GM12892 (cell line): ENCODE measurements at regions not wholly inside any gene's neighbourhood (a gene's known extent, or its start where the extent isn't known, plus 50 kb on each side); places are given as distances from the start of the nearest gene placed in this dataset.

ENCODE experiments used
- DNase-seq: peaks from one replicate; pipeline ENCODE4 v3.0.0; 2011; ENCODE audit not compliant: insufficient read length
- FAIRE-seq: peaks from 2 replicates; lab custom pipeline; 2011; peaks lifted over from hg19 to GRCh38; lab: Jason Lieb, UNC
- POLR2A ChIP-seq: IDR thresholded peaks from 2 replicates; pipeline ENCODE4 v1.6.1; 2011; ENCODE audit warnings: low read depth, low read length, control low read depth
- POLR2AphosphoS5 ChIP-seq: IDR thresholded peaks from 2 replicates; pipeline ENCODE4 v1.6.1; 2011; ENCODE audit warnings: low read depth, low read length, control low read depth
- TAF1 ChIP-seq: IDR thresholded peaks from 2 replicates; pipeline ENCODE4 v1.6.1; 2011; ENCODE audit warnings: low read depth, mild to moderate bottlenecking, control low read depth, low read length, borderline replicate concordance

GRCh38 chr9:80968611-80969010 is 720.7 kb downstream of the TLE1 start:
- FAIRE-seq: no peak
- DNase-seq: no peak
- TF ChIP-seq POLR2A (no peak), TAF1 (no peak), POLR2AphosphoS5 (no peak)

- FAIRE-seq: no peak
- TF ChIP-seq POLR2AphosphoS5 (no peak), POLR2A (no peak), TAF1 (no peak)
Measured at GRCh38 chr9:80964914-80965313, 724.4 kb downstream of the TLE1 start.

GRCh38 chr9:80964374-80964773 is 725.0 kb downstream of the TLE1 start:
- DNase-seq (no peak), FAIRE-seq (no peak)
- TF ChIP-seq TAF1: no peak
- no peak for TF ChIP-seq POLR2AphosphoS5
- no peak for TF ChIP-seq POLR2A

More at GRCh38 chr9:80964914-80965313, 724.4 kb downstream of the TLE1 start:
- no peak for DNase-seq

GRCh38 chr9:80957801-80958200 is 731.5 kb downstream of the TLE1 start:
- DNase-seq (no peak), FAIRE-seq (no peak)
- TF ChIP-seq POLR2AphosphoS5 (no peak), POLR2A (no peak), TAF1 (no peak)

DNA sequence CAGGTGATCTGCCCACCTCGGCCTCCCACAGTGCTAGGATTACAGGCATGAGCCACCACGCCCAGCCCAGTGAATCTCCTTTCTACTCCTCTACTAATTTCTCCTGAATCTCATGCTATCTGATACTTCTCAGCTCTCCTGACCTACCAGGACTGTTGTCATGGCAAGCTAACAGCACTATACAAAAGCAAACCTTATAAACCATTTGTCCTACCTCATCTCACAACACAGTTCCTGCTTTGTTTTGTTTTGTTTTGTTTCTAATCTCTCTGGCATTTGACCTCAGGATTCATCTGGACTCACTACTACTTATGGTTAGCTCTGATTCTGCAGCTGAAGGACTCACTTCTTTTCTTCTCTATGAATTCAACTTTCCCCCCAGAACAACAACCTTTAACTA is 734.8 kb downstream of the TLE1 start:
- FAIRE-seq (no peak), DNase-seq (no peak)
- TF ChIP-seq POLR2A (no peak), POLR2AphosphoS5 (no peak)

- TF ChIP-seq POLR2AphosphoS5 (no peak), TAF1 (no peak), POLR2A (no peak)
- FAIRE-seq (no peak), DNase-seq (no peak)
Measured at GRCh38 chr9:80952363-80952922, 736.9 kb downstream of the TLE1 start.

DNA sequence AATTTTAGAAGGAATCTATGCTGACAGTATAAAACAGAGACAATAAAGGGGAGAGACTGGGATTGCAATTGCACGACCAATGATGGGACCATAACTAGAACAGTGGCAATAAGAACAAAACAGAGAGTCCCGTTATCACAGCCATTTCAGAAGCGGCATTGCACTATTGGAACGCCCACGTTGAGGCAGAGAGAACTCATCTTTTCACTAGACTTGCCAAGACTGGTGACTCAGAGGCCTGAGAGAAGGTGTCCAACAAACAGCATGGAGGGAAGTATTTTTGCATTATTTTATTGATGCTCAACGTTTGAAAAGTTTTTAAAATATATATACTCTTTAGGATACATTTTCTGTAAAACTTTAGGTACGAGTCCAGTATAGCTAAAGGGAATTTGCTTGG is 737.7 kb downstream of the TLE1 start:
- DNase-seq (no peak), FAIRE-seq (no peak)
- TF ChIP-seq POLR2A (no peak), TAF1 (no peak), POLR2AphosphoS5 (no peak)

GRCh38 chr9:80948876-80949275 is 740.5 kb downstream of the TLE1 start:
- DNase-seq (no peak), FAIRE-seq (no peak)
- TF ChIP-seq POLR2A: no peak
- TF ChIP-seq TAF1: no peak
- no peak for TF ChIP-seq POLR2AphosphoS5

- FAIRE-seq (no peak), DNase-seq (no peak)
- TF ChIP-seq TAF1 (no peak), POLR2A (no peak), POLR2AphosphoS5 (no peak)
Measured at GRCh38 chr9:80948066-80948465, 741.3 kb downstream of the TLE1 start.

DNA sequence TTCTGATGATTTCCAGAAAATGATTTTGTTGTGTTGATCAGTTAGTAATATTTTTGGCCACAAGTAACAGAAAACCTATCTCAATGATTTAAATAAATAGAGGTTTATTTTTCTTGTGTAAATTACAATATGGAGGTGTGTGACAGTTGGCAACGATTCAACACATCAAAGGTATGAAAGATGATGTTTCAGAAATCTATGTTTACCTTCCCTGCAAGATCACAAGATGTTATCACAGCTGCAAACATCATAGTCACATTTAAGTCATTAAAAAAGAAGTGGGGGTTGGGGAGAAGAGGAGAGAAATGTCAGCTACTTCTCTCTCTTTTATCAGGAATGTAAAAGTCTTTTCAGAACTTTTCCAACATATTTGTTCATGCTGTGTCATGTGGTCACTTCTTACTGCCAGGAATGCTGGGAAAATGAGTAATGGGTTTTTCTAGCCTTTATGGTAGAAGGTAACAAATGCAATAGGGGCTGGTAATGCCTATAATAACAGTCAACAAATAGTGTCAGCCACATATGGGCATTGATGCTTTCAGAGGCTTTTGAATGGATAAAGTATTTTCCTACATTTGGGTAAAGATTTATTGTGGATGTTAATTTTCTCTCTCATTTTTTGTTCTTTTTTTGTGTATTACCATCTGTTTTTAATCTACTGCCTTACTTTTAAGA is 742.7 kb downstream of the TLE1 start:
- TF ChIP-seq POLR2AphosphoS5: no peak
- no peak for TF ChIP-seq POLR2A
- TF ChIP-seq TAF1: no peak
- FAIRE-seq (no peak), DNase-seq (no peak)

DNA sequence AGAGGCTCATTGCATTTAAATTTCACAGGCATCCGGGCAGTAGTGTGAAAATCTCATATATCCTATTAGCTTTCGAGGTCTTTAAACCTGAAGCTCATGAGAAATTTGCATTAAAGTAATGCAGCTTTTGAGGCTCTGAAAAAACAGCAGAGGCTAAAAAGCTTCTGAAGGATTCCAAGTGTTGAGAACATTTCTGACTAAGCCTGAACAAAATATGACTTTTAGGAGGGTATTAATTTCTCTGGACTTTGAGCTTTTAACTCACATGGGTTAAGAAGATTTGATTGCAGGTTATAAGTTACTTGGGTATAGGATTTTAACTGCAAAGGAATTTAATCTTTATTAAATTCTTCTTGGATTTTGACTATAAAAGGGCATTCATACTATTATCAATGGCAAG is 743.9 kb downstream of the TLE1 start:
- DNase-seq: no peak
- FAIRE-seq: no peak
- TF ChIP-seq TAF1: no peak
- no peak for TF ChIP-seq POLR2AphosphoS5
- TF ChIP-seq POLR2A: no peak

- no peak for TF ChIP-seq POLR2A
- no peak for TF ChIP-seq TAF1
- TF ChIP-seq POLR2AphosphoS5: no peak
- DNase-seq (no peak), FAIRE-seq (no peak)
Measured at GRCh38 chr9:80937645-80938044, 751.7 kb downstream of the TLE1 start.

DNA sequence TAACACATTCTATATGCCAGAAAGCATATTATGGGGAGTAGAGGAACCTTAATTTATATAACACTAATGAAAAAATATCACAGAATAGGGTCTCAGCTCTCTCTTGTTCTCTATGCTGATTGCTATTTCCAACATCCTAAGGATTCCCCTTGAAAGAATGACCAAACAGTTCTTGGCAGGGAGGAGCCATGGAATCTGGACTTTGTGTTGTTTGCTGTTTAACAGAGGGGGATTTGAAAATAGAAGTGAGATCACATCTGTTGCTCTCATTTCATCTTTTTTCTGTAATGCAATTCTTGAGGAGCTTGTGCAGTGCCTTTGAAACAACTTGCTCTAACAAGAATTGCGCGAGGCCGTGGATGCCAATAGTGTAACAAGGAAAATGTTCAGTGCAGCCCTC is 755.3 kb downstream of the TLE1 start:
- FAIRE-seq (no peak), DNase-seq (no peak)
- TF ChIP-seq POLR2AphosphoS5 (no peak), TAF1 (no peak)
